ENCODE measurements at regions not wholly inside any gene's neighbourhood (a gene's known extent, or its start where the extent isn't known, plus 50 kb on each side); places are given as distances from the start of the nearest gene placed in this dataset.

- DNase-seq (ENCODE audit: extremely low read depth, low read depth) = peak; percentile 66
- H3K4me3 ChIP-seq (replicated peaks; ENCODE audit: low read depth, low read length) = 0 out of 2 replicates have a peak overlapping the region, but pooled peaks have one; percentile 3
- no peak for TF ChIP-seq CTCF (IDR thresholded peaks at IDR 0.05; ENCODE audit: low read depth, low read length, missing control alignments)
Measured at GRCh38 chr18:70384181-70384790, 95.4 kb downstream of the SOCS6 start.

- H3K4me3 ChIP-seq (replicated peaks; ENCODE audit: low read depth, low read length) = no peak overlapping the region
- TF ChIP-seq CTCF (IDR thresholded peaks at IDR 0.05; ENCODE audit: low read depth, low read length, missing control alignments) = no peak
- no peak for DNase-seq (ENCODE audit: extremely low read depth, low read depth)
Measured at GRCh38 chr18:70382992-70383717, 94.3 kb downstream of the SOCS6 start.

GRCh38 chr18:70382017-70382416, 93.2 kb downstream of the SOCS6 start:
- DNase-seq (ENCODE audit: extremely low read depth, low read depth) = no peak
- H3K4me3 ChIP-seq (replicated peaks; ENCODE audit: low read depth, low read length) = no peak overlapping the region
- TF ChIP-seq CTCF (IDR thresholded peaks at IDR 0.05; ENCODE audit: low read depth, low read length, missing control alignments) = no peak

- no peak for TF ChIP-seq CTCF (IDR thresholded peaks at IDR 0.05; ENCODE audit: low read depth, low read length, missing control alignments)
- H3K4me3 ChIP-seq (replicated peaks; ENCODE audit: low read depth, low read length) = no peak overlapping the region
- DNase-seq (ENCODE audit: extremely low read depth, low read depth) = no peak
Measured at GRCh38 chr18:70380915-70381896, 92.4 kb downstream of the SOCS6 start.
